Mesenchymal stem cell (in vitro differentiated cells and primary cell): ENCODE measurements at regions not wholly inside any gene's neighbourhood (a gene's known extent, or its start where the extent isn't known, plus 50 kb on each side); places are given as distances from the start of the nearest gene placed in this dataset.

Source experiments
- DNase-seq: peaks from one replicate; pipeline ENCODE4 v3.0.0-alpha.2; 2013
- H2AFZ ChIP-seq: one replicate; pipeline ENCODE4 v1.6.1; 2013; ENCODE audit warnings: low read depth, mild to moderate bottlenecking, control low read depth, inconsistent platforms, low read length, moderate library complexity
- H2AK5ac ChIP-seq: 2 replicates; pipeline ENCODE4 v1.6.1; 2013; ENCODE audit warnings: low read length, moderate library complexity, mild to moderate bottlenecking, inconsistent platforms; ENCODE audit not compliant: severe bottlenecking
- H2BK120ac ChIP-seq: one replicate; pipeline ENCODE4 v1.6.1; 2013; ENCODE audit warnings: low read depth, mild to moderate bottlenecking, inconsistent platforms, low read length, moderate library complexity
- H2BK12ac ChIP-seq, 2 experiments: one replicate each; pipeline ENCODE4 v1.6.1; 2013; ENCODE audit warnings: inconsistent platforms in 2 of 2, low read length in 2 of 2, mild to moderate bottlenecking in 2 of 2, moderate library complexity in 2 of 2, control low read depth in 1 of 2
- H2BK15ac ChIP-seq: one replicate; pipeline ENCODE4 v1.6.1; 2013; ENCODE audit warnings: mild to moderate bottlenecking, low read depth, inconsistent platforms; ENCODE audit not compliant: poor library complexity, severe bottlenecking
- H2BK5ac ChIP-seq: 2 replicates; pipeline ENCODE4 v1.6.1; 2013; ENCODE audit warnings: low read depth, mild to moderate bottlenecking, low read length, control low read depth, inconsistent platforms; ENCODE audit not compliant: poor library complexity, severe bottlenecking
- H3K14ac ChIP-seq, 2 experiments: one replicate each; pipeline ENCODE4 v1.6.1; 2013; ENCODE audit warnings: inconsistent platforms in 2 of 2, low read length in 2 of 2, control low read depth in 1 of 2, mild to moderate bottlenecking in 1 of 2, moderate library complexity in 1 of 2
- H3K18ac ChIP-seq, 2 experiments: one replicate each; pipeline ENCODE4 v1.6.1; 2013; ENCODE audit warnings: inconsistent platforms in 2 of 2, low read length in 2 of 2, control low read depth in 1 of 2, low read depth in 1 of 2, mild to moderate bottlenecking in 1 of 2
- H3K23ac ChIP-seq, 2 experiments: one replicate each; pipeline ENCODE4 v1.6.1; 2013; ENCODE audit warnings: inconsistent platforms in 2 of 2, low read length in 2 of 2, mild to moderate bottlenecking in 2 of 2, moderate library complexity in 2 of 2, control low read depth in 1 of 2
- H3K27ac ChIP-seq: 2 replicates; pipeline ENCODE4 v1.5.1; 2013; ENCODE audit warnings: mild to moderate bottlenecking, moderate library complexity, low read length, control low read depth, inconsistent platforms; ENCODE audit not compliant: poor library complexity, severe bottlenecking
- H3K27me3 ChIP-seq, 2 experiments: 2 replicates each; pipeline versions ENCODE4 v1.6.1 to v1.7.0; 2013; ENCODE audit warnings: low read length in 2 of 2, mild to moderate bottlenecking in 2 of 2, moderate library complexity in 2 of 2, control low read depth in 1 of 2, inconsistent platforms in 1 of 2; ENCODE audit not compliant: control insufficient read depth in 1 of 2, insufficient read depth in 1 of 2
- H3K36me3 ChIP-seq, 2 experiments: 2 replicates each; pipeline versions ENCODE4 v1.6.1 to v1.7.0; 2013; ENCODE audit warnings: low read length in 2 of 2, control low read depth in 1 of 2, inconsistent platforms in 1 of 2, low read depth in 1 of 2, mild to moderate bottlenecking in 1 of 2; ENCODE audit not compliant: insufficient read depth in 2 of 2, control insufficient read depth in 1 of 2
- H3K4ac ChIP-seq, 2 experiments: one replicate each; pipeline ENCODE4 v1.6.1; 2013; ENCODE audit warnings: inconsistent platforms in 2 of 2, low read length in 2 of 2, mild to moderate bottlenecking in 2 of 2, moderate library complexity in 2 of 2, control low read depth in 1 of 2, low read depth in 1 of 2
- H3K4me1 ChIP-seq: 2 replicates; pipeline ENCODE4 v1.6.1; 2013; ENCODE audit warnings: low read depth, low read length, control low read depth; ENCODE audit not compliant: control insufficient read depth, insufficient read depth
- H3K4me2 ChIP-seq: 2 replicates; pipeline ENCODE4 v1.6.1; 2013; ENCODE audit warnings: low read length, mild to moderate bottlenecking, inconsistent platforms; ENCODE audit not compliant: poor library complexity, severe bottlenecking
- H3K4me3 ChIP-seq, 2 experiments: 2 replicates each; pipeline versions ENCODE4 v1.5.1 to v1.7.0; 2013; ENCODE audit warnings: low read length in 2 of 2, mild to moderate bottlenecking in 2 of 2, control low read depth in 1 of 2, low read depth in 1 of 2; ENCODE audit not compliant: insufficient read depth in 1 of 2
- H3K79me1 ChIP-seq: replicated peaks from 2 replicates; pipeline ENCODE4 v1.6.1; 2013; ENCODE audit warnings: mild to moderate bottlenecking, control low read depth, low read length, inconsistent platforms; ENCODE audit not compliant: poor library complexity, severe bottlenecking
- H3K9ac ChIP-seq: 2 replicates; pipeline ENCODE4 v1.7.0; 2013; ENCODE audit warnings: mild to moderate bottlenecking, low read length, moderate library complexity
- H3K9me3 ChIP-seq: 2 replicates; pipeline ENCODE4 v1.7.0; 2013; ENCODE audit warnings: mild to moderate bottlenecking, low read length; ENCODE audit not compliant: control insufficient read depth
- H4K8ac ChIP-seq: one replicate; pipeline ENCODE4 v1.6.1; 2013; ENCODE audit warnings: inconsistent platforms, mild to moderate bottlenecking, low read length, moderate library complexity
- H4K91ac ChIP-seq: one replicate; pipeline ENCODE4 v1.6.1; 2013; ENCODE audit warnings: mild to moderate bottlenecking, low read length, inconsistent platforms
- WGBS: methylation state at CpG from one replicate; pipeline ENCODE4 v1.1.7; 2013; ENCODE audit warnings: mixed read lengths; 5-methylcytosine and 5-hydroxymethylcytosine counted together

DNA sequence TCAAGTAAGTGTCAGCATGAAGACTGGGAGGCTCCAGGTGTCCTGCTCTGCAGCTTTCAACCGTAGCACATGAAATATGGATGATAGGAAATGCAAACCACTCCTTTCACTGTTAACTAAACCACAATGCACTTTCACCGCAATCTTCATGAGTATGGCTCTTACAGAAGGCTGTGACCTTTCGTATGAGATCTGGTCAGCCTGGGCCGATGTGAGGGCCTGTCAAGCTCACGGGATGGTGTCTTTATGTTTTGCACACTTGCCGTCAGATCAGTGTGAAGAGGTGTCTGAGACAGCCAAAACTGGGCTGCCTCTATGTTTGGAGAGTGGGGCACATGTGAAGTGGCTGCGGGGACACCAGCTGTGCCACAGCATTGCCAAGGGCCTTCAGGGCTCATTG, 62.8 kb upstream of the AFF3 start:
- no peak overlapping the region for H3K4ac ChIP-seq
- no peak overlapping the region for H2BK5ac ChIP-seq
- no peaks in the 10 kb centered on the region for H3K36me3 ChIP-seq
- no peaks in the 10 kb centered on the region for H3K79me1 ChIP-seq
- no peak overlapping the region for H4K8ac ChIP-seq
- no peak for DNase-seq
- H3K4me2 ChIP-seq: no peak overlapping the region
- H3K27ac ChIP-seq: no peak overlapping the region
- no peak overlapping the region for H2BK12ac ChIP-seq
- 86% methylated on average over 7 of the region's 7 CpGs for WGBS
- peaks cover 7% of the 10 kb centered on the region for H3K4me1 ChIP-seq
- no peak overlapping the region for H4K91ac ChIP-seq
- peak overlapping the region in 1 of 2 experiments; percentile 35 for H3K14ac ChIP-seq
- H3K18ac ChIP-seq: peak overlapping the region in 1 of 2 experiments; percentile 28
- no peak overlapping the region for H2AK5ac ChIP-seq
- peaks cover 0 to 4% of the 10 kb centered on the region in 2 experiments for H3K27me3 ChIP-seq
- H2BK120ac ChIP-seq: no peak overlapping the region
- no peaks in the 10 kb centered on the region for H3K9me3 ChIP-seq
- no peak overlapping the region for H2BK15ac ChIP-seq
- no peak overlapping the region for H3K4me3 ChIP-seq
- H2AFZ ChIP-seq: no peak overlapping the region
- H3K9ac ChIP-seq: no peak overlapping the region
- no peak overlapping the region for H3K23ac ChIP-seq

DNA sequence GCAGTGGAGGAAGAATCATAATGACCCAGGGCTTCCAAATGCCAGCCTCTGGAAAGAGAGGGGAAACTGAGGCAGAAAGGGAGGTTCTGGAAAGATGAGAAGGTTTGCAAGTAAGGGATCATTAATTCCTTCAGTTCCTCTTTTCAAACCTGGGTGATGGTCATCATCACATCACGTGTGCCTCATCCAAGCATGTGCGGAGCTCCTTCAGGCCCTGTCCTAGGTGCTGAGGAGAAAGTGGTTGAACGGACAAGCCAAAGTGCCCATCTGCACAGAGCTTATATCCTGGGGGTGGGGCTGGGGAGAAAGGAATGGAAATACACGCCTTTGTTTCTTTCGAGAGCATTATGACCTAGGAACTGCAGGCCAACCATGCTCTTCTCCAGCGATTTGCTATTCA, 60.2 kb upstream of the AFF3 start:
- H4K91ac ChIP-seq: no peak overlapping the region
- no peak overlapping the region for H3K9ac ChIP-seq
- H3K18ac ChIP-seq: no peak overlapping the region
- H2BK5ac ChIP-seq: no peak overlapping the region
- no peak overlapping the region for H2BK12ac ChIP-seq
- H3K14ac ChIP-seq: no peak overlapping the region
- H3K23ac ChIP-seq: no peak overlapping the region
- no peak overlapping the region for H2BK120ac ChIP-seq
- H4K8ac ChIP-seq: no peak overlapping the region
- no peaks in the 10 kb centered on the region for H3K9me3 ChIP-seq
- no peak overlapping the region for H3K4me2 ChIP-seq
- no peak overlapping the region for H2BK15ac ChIP-seq
- no peaks in the 10 kb centered on the region for H3K36me3 ChIP-seq
- no peaks in the 10 kb centered on the region for H3K79me1 ChIP-seq
- H3K4ac ChIP-seq: no peak overlapping the region
- H3K4me1 ChIP-seq: peaks cover 22% of the 10 kb centered on the region
- DNase-seq: no peak
- H3K27me3 ChIP-seq: peaks cover 0 to 4% of the 10 kb centered on the region in 2 experiments
- no peak overlapping the region for H2AFZ ChIP-seq
- no peak overlapping the region for H3K4me3 ChIP-seq
- WGBS: 91% methylated on average over 6 of the region's 6 CpGs
- H2AK5ac ChIP-seq: no peak overlapping the region
- no peak overlapping the region for H3K27ac ChIP-seq

GRCh38 chr2:100200985-100201384, 58.6 kb upstream of the AFF3 start:
- no peak overlapping the region for H3K27ac ChIP-seq
- H2BK5ac ChIP-seq: no peak overlapping the region
- H3K4ac ChIP-seq: no peak overlapping the region
- no peak overlapping the region for H2BK15ac ChIP-seq
- no peak for DNase-seq
- H3K18ac ChIP-seq: no peak overlapping the region
- H2AFZ ChIP-seq: no peak overlapping the region
- no peak overlapping the region for H4K91ac ChIP-seq
- H3K36me3 ChIP-seq: no peaks in the 10 kb centered on the region
- 71% methylated on average over 3 of the region's 4 CpGs for WGBS
- H2BK120ac ChIP-seq: no peak overlapping the region
- H3K9ac ChIP-seq: no peak overlapping the region
- no peak overlapping the region for H2AK5ac ChIP-seq
- H3K79me1 ChIP-seq: no peaks in the 10 kb centered on the region
- H4K8ac ChIP-seq: no peak overlapping the region
- no peak overlapping the region for H3K4me3 ChIP-seq
- H3K4me1 ChIP-seq: peaks cover 24% of the 10 kb centered on the region
- no peak overlapping the region for H3K14ac ChIP-seq
- H3K9me3 ChIP-seq: no peaks in the 10 kb centered on the region
- no peaks in the 10 kb centered on the region for H3K27me3 ChIP-seq
- H3K4me2 ChIP-seq: no peak overlapping the region
- no peak overlapping the region for H3K23ac ChIP-seq
- no peak overlapping the region for H2BK12ac ChIP-seq

DNA sequence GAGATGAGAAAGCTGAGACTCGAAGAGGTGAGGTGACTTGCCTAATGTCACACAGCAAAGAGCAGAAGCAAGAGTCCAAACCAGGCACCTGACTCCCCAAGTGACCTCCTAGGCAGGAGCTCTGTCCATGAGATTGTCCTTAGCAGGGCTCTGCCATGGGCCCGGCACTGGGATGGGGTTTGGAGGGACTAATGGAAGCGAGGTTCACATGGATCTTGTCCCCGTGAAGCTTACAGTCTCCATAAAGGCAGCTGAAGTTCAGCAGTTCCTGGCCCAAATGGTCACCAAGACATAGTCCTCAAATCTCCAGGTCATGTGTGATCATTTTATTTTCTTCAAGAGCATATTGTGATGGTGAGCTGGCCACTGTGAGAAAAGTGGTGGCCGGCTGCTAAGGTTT, 57.0 kb upstream of the AFF3 start:
- Histone ChIP-seq H2BK15ac (peak overlapping the region; percentile 49), H2AK5ac (peak overlapping the region; percentile 95), H3K4me3 (no peak overlapping the region), H3K23ac (no peak overlapping the region), H3K9ac (no peak overlapping the region), H3K79me1 (no peaks in the 10 kb centered on the region), H3K18ac (no peak overlapping the region), H3K4ac (no peak overlapping the region), H3K14ac (no peak overlapping the region), H2AFZ (no peak overlapping the region), H4K91ac (no peak overlapping the region), H4K8ac (no peak overlapping the region), H3K27me3 (no peaks in the 10 kb centered on the region), H3K27ac (peak overlapping the region; percentile 38), H2BK12ac (peak overlapping the region in 1 of 2 experiments; percentile 22), H3K9me3 (no peaks in the 10 kb centered on the region), H2BK5ac (no peak overlapping the region), H2BK120ac (no peak overlapping the region), H3K4me2 (no peak overlapping the region), H3K36me3 (no peaks in the 10 kb centered on the region), H3K4me1 (peaks cover 24% of the 10 kb centered on the region)
- no peak for DNase-seq
- 100% methylated on average over 5 of the region's 5 CpGs for WGBS
